ENCODE measurements at regions not wholly inside any gene's neighbourhood (a gene's known extent, or its start where the extent isn't known, plus 50 kb on each side); places are given as distances from the start of the nearest gene placed in this dataset.

DNA sequence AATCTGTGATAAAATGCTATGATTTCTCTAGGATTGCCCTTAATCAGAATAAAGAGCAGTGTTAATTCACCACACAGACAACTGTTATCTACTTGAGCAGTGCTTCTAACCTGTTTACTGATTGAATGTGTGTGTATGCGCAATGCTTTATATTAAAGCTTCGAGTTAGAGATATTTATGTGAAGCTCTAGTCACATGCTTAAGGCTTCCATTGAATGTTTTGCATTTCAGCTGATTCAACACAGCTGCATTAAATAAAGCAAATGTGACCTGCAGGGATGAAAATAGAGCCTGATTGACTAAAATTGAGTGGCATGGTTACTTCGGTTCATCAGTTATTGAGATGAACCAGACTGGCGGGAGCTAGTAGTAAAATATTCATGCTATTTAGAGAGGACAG is 395.3 kb downstream of the JRKL start:
- TF ChIP-seq EP300 (IDR thresholded peaks at IDR 0.05; ENCODE audit: low read depth) (no peak), POLR2A (IDR thresholded peaks at IDR 0.05) (no peak)
- TF ChIP-seq, protein P1, sequence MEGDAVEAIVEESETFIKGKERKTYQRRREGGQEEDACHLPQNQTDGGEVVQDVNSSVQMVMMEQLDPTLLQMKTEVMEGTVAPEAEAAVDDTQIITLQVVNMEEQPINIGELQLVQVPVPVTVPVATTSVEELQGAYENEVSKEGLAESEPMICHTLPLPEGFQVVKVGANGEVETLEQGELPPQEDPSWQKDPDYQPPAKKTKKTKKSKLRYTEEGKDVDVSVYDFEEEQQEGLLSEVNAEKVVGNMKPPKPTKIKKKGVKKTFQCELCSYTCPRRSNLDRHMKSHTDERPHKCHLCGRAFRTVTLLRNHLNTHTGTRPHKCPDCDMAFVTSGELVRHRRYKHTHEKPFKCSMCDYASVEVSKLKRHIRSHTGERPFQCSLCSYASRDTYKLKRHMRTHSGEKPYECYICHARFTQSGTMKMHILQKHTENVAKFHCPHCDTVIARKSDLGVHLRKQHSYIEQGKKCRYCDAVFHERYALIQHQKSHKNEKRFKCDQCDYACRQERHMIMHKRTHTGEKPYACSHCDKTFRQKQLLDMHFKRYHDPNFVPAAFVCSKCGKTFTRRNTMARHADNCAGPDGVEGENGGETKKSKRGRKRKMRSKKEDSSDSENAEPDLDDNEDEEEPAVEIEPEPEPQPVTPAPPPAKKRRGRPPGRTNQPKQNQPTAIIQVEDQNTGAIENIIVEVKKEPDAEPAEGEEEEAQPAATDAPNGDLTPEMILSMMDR (IDR thresholded peaks at IDR 0.05), result no peak
